IMR-90 (cell line): ENCODE measurements at regions not wholly inside any gene's neighbourhood (a gene's known extent, or its start where the extent isn't known, plus 50 kb on each side); places are given as distances from the start of the nearest gene placed in this dataset.

Source experiments
- ATAC-seq: fragments of 200-7000 bp; cut with Tn5 transposase; 2 replicates; pipeline ENCODE4 v1.9.1; 2020; ENCODE audit warnings: low read depth, mild to moderate bottlenecking, moderate library complexity
- BruUV-seq: library from RNA; stranded (reverse); fragments of 400-500 nt; replicated peaks from 2 replicates; lab custom pipeline; 2021; lab: Mats Ljungman, UMichigan
- CTCF ChIA-PET: fragments of 300-600 bp; formaldehyde crosslinking; extraction: SDS; loops from one replicate; lab custom pipeline; 2021; ENCODE audit warnings: antibody characterized with exemption; lab: Yijun Ruan, JAX
- POLR2A ChIA-PET: fragments of 300-600 bp; sonication (Branson Sonifier 250); formaldehyde crosslinking; loops from one replicate; lab custom pipeline; 2022; ENCODE audit warnings: antibody characterized with exemption; ENCODE audit not compliant: unreplicated experiment; lab: Charles Lee
- DNase-seq: peaks from one replicate; pipeline ENCODE4 v3.0.0; 2013
- H2AFZ ChIP-seq: replicated peaks from 2 replicates; pipeline ENCODE3; 2013; ENCODE audit warnings: low read length, mild to moderate bottlenecking; ENCODE audit not compliant: poor library complexity
- H2AK5ac ChIP-seq: 2 replicates; pipeline ENCODE4 v1.6.1; 2013; ENCODE audit warnings: low read depth, low read length, inconsistent platforms
- H2AK9ac ChIP-seq: replicated peaks from 2 replicates; pipeline ENCODE3; 2013; ENCODE audit warnings: mild to moderate bottlenecking, low read depth, low read length, moderate library complexity; ENCODE audit not compliant: poor library complexity
- H2BK120ac ChIP-seq: 2 replicates; pipeline ENCODE4 v1.6.1; 2013; ENCODE audit warnings: low read depth, low read length, inconsistent platforms
- H2BK15ac ChIP-seq: 3 replicates; pipeline ENCODE4 v1.6.1; 2013; ENCODE audit warnings: low read depth, low read length, inconsistent platforms
- H2BK20ac ChIP-seq: 2 replicates; pipeline ENCODE4 v1.6.1; 2013; ENCODE audit warnings: low read depth, mild to moderate bottlenecking, inconsistent platforms, low read length, moderate library complexity
- H2BK5ac ChIP-seq: 2 replicates; pipeline ENCODE4 v1.6.1; 2013; ENCODE audit warnings: mild to moderate bottlenecking, low read depth, low read length, inconsistent platforms; ENCODE audit not compliant: poor library complexity, severe bottlenecking
- H3K14ac ChIP-seq: replicated peaks from 2 replicates; pipeline ENCODE4 v1.6.1; 2013; ENCODE audit warnings: low read depth, low read length, inconsistent platforms
- H3K18ac ChIP-seq: 2 replicates; pipeline ENCODE4 v1.6.1; 2013; ENCODE audit warnings: low read depth, low read length, control low read depth
- H3K23ac ChIP-seq: 2 replicates; pipeline ENCODE4 v1.6.1; 2013; ENCODE audit warnings: low read depth, low read length, inconsistent platforms
- H3K27ac ChIP-seq: 2 replicates; pipeline ENCODE4 v1.5.1; 2013; ENCODE audit warnings: mild to moderate bottlenecking, control low read depth, low read length; ENCODE audit not compliant: insufficient read depth
- H3K27me3 ChIP-seq: 2 replicates; pipeline ENCODE4 v1.6.1; 2013; ENCODE audit warnings: low read length; ENCODE audit not compliant: control insufficient read depth, insufficient read depth
- H3K36me3 ChIP-seq: 2 replicates; pipeline ENCODE4 v1.6.1; 2013; ENCODE audit warnings: low read length, mixed read lengths; ENCODE audit not compliant: control insufficient read depth, insufficient read depth
- H3K4ac ChIP-seq: 2 replicates; pipeline ENCODE4 v1.6.1; 2013; ENCODE audit warnings: low read depth, low read length, inconsistent platforms
- H3K4me1 ChIP-seq: 2 replicates; pipeline ENCODE4 v1.6.1; 2013; ENCODE audit warnings: low read length, mixed read lengths; ENCODE audit not compliant: control insufficient read depth, insufficient read depth
- H3K4me2 ChIP-seq: 2 replicates; pipeline ENCODE4 v1.6.1; 2013; ENCODE audit warnings: low read depth, mild to moderate bottlenecking, control low read depth, low read length, moderate library complexity
- H3K4me3 ChIP-seq: 2 replicates; pipeline ENCODE4 v1.5.1; 2013; ENCODE audit warnings: low read depth, mild to moderate bottlenecking, control low read depth, low read length, moderate library complexity; ENCODE audit not compliant: insufficient read depth
- H3K56ac ChIP-seq: 2 replicates; pipeline ENCODE4 v1.6.1; 2013; ENCODE audit warnings: low read length, inconsistent platforms; ENCODE audit not compliant: insufficient read depth; ENCODE audit errors: extremely low read depth
- H3K79me1 ChIP-seq, 2 experiments: 2 replicates each; pipeline ENCODE4 v1.6.1; 2013; ENCODE audit warnings: low read length in 2 of 2, inconsistent platforms in 1 of 2, low read depth in 1 of 2
- H3K9ac ChIP-seq: 2 replicates; pipeline ENCODE4 v1.6.1; 2013; ENCODE audit warnings: low read depth, low read length, control low read depth
- H3K9me1 ChIP-seq: 2 replicates; pipeline ENCODE4 v1.6.1; 2013; ENCODE audit warnings: low read length, inconsistent platforms; ENCODE audit not compliant: insufficient read depth
- H3K9me3 ChIP-seq: 2 replicates; pipeline ENCODE4 v1.6.1; 2013; ENCODE audit warnings: low read length; ENCODE audit not compliant: control insufficient read depth, insufficient read depth
- H4K20me1 ChIP-seq: 2 replicates; pipeline ENCODE4 v1.6.1; 2013; ENCODE audit warnings: low read length, inconsistent platforms; ENCODE audit not compliant: insufficient read depth
- H4K5ac ChIP-seq: 2 replicates; pipeline ENCODE4 v1.6.1; 2013; ENCODE audit warnings: mild to moderate bottlenecking, low read depth, low read length, control low read depth
- H4K8ac ChIP-seq, 2 experiments: 2 replicates each; pipeline ENCODE4 v1.6.1; 2013; ENCODE audit warnings: low read depth in 2 of 2, low read length in 2 of 2, control low read depth in 1 of 2, inconsistent platforms in 1 of 2
- H4K91ac ChIP-seq: 2 replicates; pipeline ENCODE4 v1.6.1; 2013; ENCODE audit warnings: low read depth, low read length, inconsistent platforms; ENCODE audit not compliant: insufficient read depth
- BHLHE40 ChIP-seq: fragments of 150-350 bp; IDR thresholded peaks from 2 replicates; pipeline ENCODE4 v1.6.1; 2016; ENCODE audit warnings: mild to moderate bottlenecking, low read depth, low read length
- CHD1 ChIP-seq: IDR thresholded peaks from 2 replicates; pipeline ENCODE4 v1.6.1; 2012; ENCODE audit warnings: low read depth, low read length, improper control_type of control experiment
- CTCF ChIP-seq: conservative IDR thresholded peaks from 2 replicates; pipeline ENCODE4 v1.5.1; 2012; ENCODE audit warnings: mild to moderate bottlenecking, low read depth, low read length, improper control_type of control experiment
- ELK1 ChIP-seq: fragments of 150-350 bp; IDR thresholded peaks from 2 replicates; pipeline ENCODE4 v1.6.1; 2016; ENCODE audit warnings: low read depth, mild to moderate bottlenecking, low read length, moderate library complexity, borderline replicate concordance
- FOS ChIP-seq: fragments of 150-350 bp; IDR thresholded peaks from 2 replicates; pipeline ENCODE4 v1.6.1; 2016; ENCODE audit warnings: low read depth, low read length
- MAZ ChIP-seq: IDR thresholded peaks from 2 replicates; pipeline ENCODE4 v1.6.1; 2012; ENCODE audit warnings: low read depth, mild to moderate bottlenecking, low read length, improper control_type of control experiment, moderate library complexity, borderline replicate concordance
- MXI1 ChIP-seq: IDR thresholded peaks from 2 replicates; pipeline ENCODE4 v1.6.1; 2012; ENCODE audit warnings: low read depth, mild to moderate bottlenecking, low read length, moderate library complexity, borderline replicate concordance
- NFE2L2 ChIP-seq: fragments of 150-350 bp; IDR thresholded peaks from 2 replicates; pipeline ENCODE4 v1.6.1; 2016; ENCODE audit warnings: low read depth, mild to moderate bottlenecking, low read length
- POLR2A ChIP-seq: IDR thresholded peaks from 2 replicates; pipeline ENCODE4 v1.6.1; 2012; ENCODE audit warnings: mild to moderate bottlenecking, low read depth, low read length
- RAD21 ChIP-seq: IDR thresholded peaks from 2 replicates; pipeline ENCODE4 v1.6.1; 2012; ENCODE audit warnings: low read length, improper control_type of control experiment
- RCOR1 ChIP-seq: IDR thresholded peaks from 2 replicates; pipeline ENCODE4 v1.6.1; 2012; ENCODE audit warnings: mild to moderate bottlenecking, low read length, improper control_type of control experiment; ENCODE audit not compliant: insufficient replicate concordance
- RFX5 ChIP-seq: IDR thresholded peaks from 2 replicates; pipeline ENCODE4 v1.8.0; 2012; ENCODE audit warnings: low read depth, mild to moderate bottlenecking, low read length, moderate library complexity
- SMC3 ChIP-seq: fragments of 150-350 bp; IDR thresholded peaks from 2 replicates; pipeline ENCODE4 v1.6.1; 2016; ENCODE audit warnings: low read depth, mild to moderate bottlenecking, antibody characterized with exemption, low read length, moderate library complexity
- WGBS, 2 experiments: methylation state at CpG; one replicate each; pipeline versions ENCODE4 v1.1.5 to v1.1.7; 2013; ENCODE audit warnings: missing lambda C conversion rate in 2 of 2; ENCODE audit not compliant: insufficient read length in 1 of 2; ENCODE audit errors: extremely low coverage in 2 of 2; 5-methylcytosine and 5-hydroxymethylcytosine counted together
- dilution Hi-C: fragments of 300-500 bp; cut with HindIII; formaldehyde crosslinking; loops from one replicate; pipeline ENCODE4 v1.14.3; 2018; ENCODE audit warnings: low sequenced_read_pairs; ENCODE audit not compliant: unreplicated experiment
- in situ Hi-C: fragments of 300-500 bp; cut with MboI; formaldehyde crosslinking; loops from 3 replicates; pipeline ENCODE4 v1.14.3; 2019; ENCODE audit warnings: low sequenced_read_pairs, inconsistent platforms, mixed read lengths
- intact Hi-C: fragments of 100-400 bp; cut with micrococcal nuclease; formaldehyde crosslinking; loops from 2 replicates; pipeline ENCODE4 v1.10.0; 2022

GRCh38 chr6:67129780-67130179, 1422.8 kb upstream of the EYS start:
- ChIA-PET POLR2A (no interaction called here), CTCF (no interaction called here)
- dilution Hi-C loops (no loop called here), in situ Hi-C loops (no loop called here), intact Hi-C loops (no loop called here)
- Histone ChIP-seq H3K4ac (no peak overlapping the region), H3K4me3 (no peak overlapping the region), H4K5ac (no peak overlapping the region), H2AK9ac (no peak overlapping the region), H3K79me1 (no peaks in the 10 kb centered on the region), H3K9ac (no peak overlapping the region), H3K4me2 (no peak overlapping the region), H3K27me3 (no peaks in the 10 kb centered on the region), H3K14ac (no peak overlapping the region), H3K27ac (no peak overlapping the region), H3K9me3 (peaks cover 7% of the 10 kb centered on the region), H3K18ac (no peak overlapping the region), H3K4me1 (no peaks in the 10 kb centered on the region), H3K36me3 (no peaks in the 10 kb centered on the region), H4K8ac (no peak overlapping the region), H3K9me1 (no peaks in the 10 kb centered on the region), H4K91ac (no peak overlapping the region), H2BK5ac (no peak overlapping the region), H2BK20ac (no peak overlapping the region), H4K20me1 (no peaks in the 10 kb centered on the region), H2BK15ac (no peak overlapping the region), H3K23ac (no peak overlapping the region), H3K56ac (no peak overlapping the region), H2BK120ac (no peak overlapping the region), H2AFZ (no peak overlapping the region), H2AK5ac (no peak overlapping the region)
- DNase-seq, result no peak
- no CpG with 5 or more reads among the region's 4 CpGs for WGBS, 2 experiments
- no peak for TF ChIP-seq BHLHE40
- TF ChIP-seq RAD21, result no peak
- TF ChIP-seq FOS, result no peak
- TF ChIP-seq RFX5, result no peak
- no peak for TF ChIP-seq MXI1
- TF ChIP-seq POLR2A, result no peak
- TF ChIP-seq SMC3, result no peak
- TF ChIP-seq ELK1, result no peak
- no peak for TF ChIP-seq CHD1
- TF ChIP-seq CTCF, result no peak
- no peak for TF ChIP-seq RCOR1
- no peak for TF ChIP-seq MAZ
- TF ChIP-seq NFE2L2, result no peak
- ATAC-seq, result no peak
- BruUV-seq, result no TSS peak
